Transverse colon (tissue), 4 donors: ENCODE measurements at regions not wholly inside any gene's neighbourhood (a gene's known extent, or its start where the extent isn't known, plus 50 kb on each side); places are given as distances from the start of the nearest gene placed in this dataset.

ENCODE experiments used
- DNase-seq: peaks from one replicate; pipeline ENCODE4 v3.0.0-alpha.2; 2019
- H3K27ac ChIP-seq, 4 donors: fragments of 200-600 bp; sonication (generic); 2 replicates each; pipeline ENCODE4 v1.5.1; 2016 to 2018; ENCODE audit warnings: inconsistent platforms in 4 of 4
- H3K27me3 ChIP-seq: fragments of 200-600 bp; sonication (generic); 2 replicates; pipeline ENCODE4 v1.5.1; 2017; ENCODE audit warnings: inconsistent platforms
- H3K36me3 ChIP-seq, 4 donors: fragments of 200-600 bp; sonication (generic); 2 replicates each; pipeline ENCODE4 v1.5.1; 2017 to 2019; ENCODE audit warnings: inconsistent platforms in 4 of 4
- H3K4me1 ChIP-seq, 4 donors: fragments of 200-600 bp; sonication (generic); 2 replicates each; pipeline ENCODE4 v1.5.1; 2017 to 2020; ENCODE audit warnings: inconsistent platforms in 4 of 4
- H3K4me3 ChIP-seq, 4 donors: fragments of 200-600 bp; sonication (generic); 1 replicate in 1 of 4; 2 replicates in 3 of 4; pipeline versions ENCODE4 v1.5.1 to v1.6.1; 2017 to 2019; ENCODE audit warnings: inconsistent platforms in 4 of 4
- H3K9me3 ChIP-seq, 2 donors: fragments of 200-600 bp; sonication (generic); 2 replicates each; pipeline ENCODE4 v1.5.1; 2017 to 2019; ENCODE audit warnings: inconsistent platforms in 2 of 2
- CTCF ChIP-seq, 5 experiments: fragments of 200-600 bp in 3 of 5; fragments of 450-650 bp in 2 of 5; sonication (generic) in 3 of 5; IDR thresholded peaks; 1 replicate in 2 of 5; 2 replicates in 3 of 5; pipeline ENCODE4 v1.5.1; 2016 to 2017; ENCODE audit warnings: antibody characterized with exemption in 5 of 5, inconsistent platforms in 3 of 5, mild to moderate bottlenecking in 2 of 5, moderate library complexity in 1 of 5
- EP300 ChIP-seq: sonication (generic); formaldehyde crosslinking; IDR thresholded peaks from one replicate; pipeline ENCODE4 v1.6.1; 2017; ENCODE audit warnings: antibody characterized with exemption, low read depth
- POLR2A ChIP-seq: fragments of 450-650 bp; IDR thresholded peaks from one replicate; pipeline ENCODE4 v1.6.1; 2016; ENCODE audit warnings: antibody characterized with exemption, mild to moderate bottlenecking, moderate library complexity
- POLR2AphosphoS5 ChIP-seq, 3 donors: sonication (generic); formaldehyde crosslinking; IDR thresholded peaks; one replicate each; pipeline ENCODE4 v1.6.1; 2016; ENCODE audit warnings: antibody characterized with exemption in 3 of 3
- WGBS, 2 donors: methylation state at CpG; one replicate each; pipeline ENCODE4 v1.1.5; 2018; ENCODE audit warnings: low coverage in 1 of 2; 5-methylcytosine and 5-hydroxymethylcytosine counted together
- in situ Hi-C, 4 donors: fragments of 200-750 bp; cut with MboI; loops; one replicate each; pipeline versions ENCODE4 v1.15.0 to v1.15.1; 2017; ENCODE audit warnings: low sequenced_read_pairs in 3 of 4, low pct_ligation_motif_present in 1 of 4, low pct_unique_long_range_greater_than_20kb in 1 of 4
- intact Hi-C: fragments of 100-400 bp; cut with DNase I; formaldehyde crosslinking; loops from one replicate; pipeline ENCODE4 v1.15.1; 2023; ENCODE audit warnings: low total_unique reads

- 57 to 84% methylated on average over 1 of the region's 1 CpG for WGBS, 2 donors
- TF ChIP-seq EP300 = no peak
- TF ChIP-seq POLR2A = no peak
- TF ChIP-seq CTCF (IDR thresholded peaks at IDR 0.05) = no peak
- no peak for TF ChIP-seq POLR2AphosphoS5 (IDR thresholded peaks at IDR 0.05)
- in situ Hi-C loops = no loop called here
- no peaks in the 10 kb centered on the region for H3K36me3 ChIP-seq
- no peak overlapping the region for H3K4me3 ChIP-seq
- H3K9me3 ChIP-seq = no peaks in the 10 kb centered on the region
- DNase-seq = no peak
- no peaks in the 10 kb centered on the region for H3K27me3 ChIP-seq
- intact Hi-C loops = no loop called here
- H3K27ac ChIP-seq = no peak overlapping the region
- H3K4me1 ChIP-seq = no peaks in the 10 kb centered on the region
Observed at GRCh38 chr16:79809376-79809775, 208.8 kb upstream of the MAF start.

DNA sequence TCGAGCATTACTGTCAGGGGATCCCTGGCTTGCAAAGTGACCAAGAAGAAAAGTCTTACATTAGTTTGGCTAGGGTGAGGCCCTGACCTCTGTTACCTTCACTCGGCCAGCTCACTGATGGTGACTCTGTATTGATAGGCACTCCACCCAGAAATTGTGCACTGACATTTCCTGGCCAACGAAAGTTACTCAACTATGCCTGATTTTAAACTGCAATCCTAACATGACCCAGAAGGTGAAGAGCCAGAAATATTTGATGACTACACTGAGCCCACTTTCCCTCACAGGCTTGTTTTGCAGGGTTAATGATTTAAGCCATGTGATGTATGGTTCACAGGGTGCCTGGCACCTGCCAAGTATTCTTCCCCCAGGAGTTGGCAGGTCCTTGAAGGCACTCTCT, 208.2 kb upstream of the MAF start:
- TF ChIP-seq EP300 (no peak), POLR2AphosphoS5 (IDR thresholded peaks at IDR 0.05) (no peak), POLR2A (no peak), CTCF (IDR thresholded peaks at IDR 0.05) (no peak)
- DNase-seq = no peak
- intact Hi-C loops (no loop called here), in situ Hi-C loops (no loop called here)
- Histone ChIP-seq H3K4me3 (no peak overlapping the region), H3K27ac (no peak overlapping the region), H3K27me3 (no peaks in the 10 kb centered on the region), H3K9me3 (no peaks in the 10 kb centered on the region), H3K36me3 (no peaks in the 10 kb centered on the region), H3K4me1 (no peaks in the 10 kb centered on the region)
- 72% methylated on average over 3 of the region's 3 CpGs; no CpG with 5 or more reads in 1 of the 2 donors for WGBS, 2 donors

GRCh38 chr16:79806757-79807156, 206.2 kb upstream of the MAF start:
- Histone ChIP-seq H3K9me3 (no peaks in the 10 kb centered on the region), H3K27me3 (no peaks in the 10 kb centered on the region), H3K4me3 (no peak overlapping the region), H3K36me3 (no peaks in the 10 kb centered on the region), H3K27ac (no peak overlapping the region), H3K4me1 (no peaks in the 10 kb centered on the region)
- in situ Hi-C loops = no loop called here
- DNase-seq = no peak
- TF ChIP-seq POLR2AphosphoS5 (IDR thresholded peaks at IDR 0.05) (no peak), CTCF (IDR thresholded peaks at IDR 0.05) (no peak), POLR2A (no peak)
- intact Hi-C loops = no loop called here
- 62 to 70% methylated on average over 4 of the region's 4 CpGs for WGBS, 2 donors

- intact Hi-C loops = no loop called here
- no peaks in the 10 kb centered on the region for H3K4me1 ChIP-seq
- DNase-seq = no peak
- 61 to 63% methylated on average over 2 of the region's 2 CpGs for WGBS, 2 donors
- H3K9me3 ChIP-seq = no peaks in the 10 kb centered on the region
- no peak overlapping the region for H3K27ac ChIP-seq
- no peak overlapping the region for H3K4me3 ChIP-seq
- no peak for TF ChIP-seq POLR2AphosphoS5 (IDR thresholded peaks at IDR 0.05)
- no peak for TF ChIP-seq POLR2A
- TF ChIP-seq EP300 = no peak
- TF ChIP-seq CTCF (IDR thresholded peaks at IDR 0.05) = no peak
- H3K27me3 ChIP-seq = no peaks in the 10 kb centered on the region
- H3K36me3 ChIP-seq = no peaks in the 10 kb centered on the region
- in situ Hi-C loops = no loop called here
Observed at GRCh38 chr16:79805621-79806020, 205.1 kb upstream of the MAF start.
